ENCODE measurements at regions not wholly inside any gene's neighbourhood (a gene's known extent, or its start where the extent isn't known, plus 50 kb on each side); places are given as distances from the start of the nearest gene placed in this dataset.
"Not testable (repeated sequence)": the region's sequence is repeated elsewhere in the genome, so short reads cannot be mapped to it uniquely, and the experiment has no call there.

GRCh38 chr18:30788411-30788991 lies 254.0 kb downstream of the DSC3 start:
- TF ChIP-seq CSDC2 (CRISPR knock-in tag; IDR thresholded peaks at IDR 0.05); CSRNP3 (CRISPR knock-in tag; IDR thresholded peaks at IDR 0.05); GLIS3 (CRISPR knock-in tag; IDR thresholded peaks at IDR 0.05); TOX (CRISPR knock-in tag; IDR thresholded peaks at IDR 0.05; ENCODE audit: borderline replicate concordance); BACH2 (CRISPR knock-in tag; IDR thresholded peaks at IDR 0.05; ENCODE audit: borderline replicate concordance); RARB (CRISPR knock-in tag; IDR thresholded peaks at IDR 0.05); TCF4 (CRISPR knock-in tag; IDR thresholded peaks at IDR 0.05; ENCODE audit: borderline replicate concordance); ZNF70 (CRISPR knock-in tag; IDR thresholded peaks at IDR 0.05); POU6F1 (CRISPR knock-in tag; IDR thresholded peaks at IDR 0.05; ENCODE audit: borderline replicate concordance, low read depth); CREB5 (CRISPR knock-in tag; IDR thresholded peaks at IDR 0.05; ENCODE audit: low read depth); ISL1 (CRISPR knock-in tag; IDR thresholded peaks at IDR 0.05); ZFP3 (CRISPR knock-in tag; IDR thresholded peaks at IDR 0.05); ESRRG (CRISPR knock-in tag; IDR thresholded peaks at IDR 0.05); ZNF8 (CRISPR knock-in tag; IDR thresholded peaks at IDR 0.05): not testable (repeated sequence)

All from SK-N-SH treated with all-trans-retinoic acid at 6 μM for 48 hours (cell line).